GM12878 (cell line): ENCODE measurements at regions not wholly inside any gene's neighbourhood (a gene's known extent, or its start where the extent isn't known, plus 50 kb on each side); places are given as distances from the start of the nearest gene placed in this dataset.

Source experiments
- ATAC-seq: fragments of 200-7000 bp; cut with Tn5 transposase; 3 replicates; pipeline ENCODE4 v1.9.1; 2020; ENCODE audit warnings: mild to moderate bottlenecking, moderate library complexity
- BruUV-seq: library from RNA; stranded (reverse); fragments of 400-500 nt; replicated peaks from 2 replicates; lab custom pipeline; 2021; lab: Mats Ljungman, UMichigan
- CTCF ChIA-PET: fragments of 300-600 bp; sonication (Branson Sonifier 250); formaldehyde crosslinking; extraction: SDS; loops from one replicate; lab custom pipeline; 2021; ENCODE audit warnings: inconsistent platforms; lab: Yijun Ruan, JAX
- POLR2A ChIA-PET: fragments of 350-600 bp; formaldehyde crosslinking; extraction: SDS; loops from one replicate; lab custom pipeline; 2021; ENCODE audit warnings: inconsistent platforms; lab: Charles Lee
- RAD21 ChIA-PET: fragments of 300-600 bp; sonication (Branson Sonifier 250); formaldehyde crosslinking; loops from one replicate; lab custom pipeline; 2023; ENCODE audit warnings: antibody characterized with exemption; ENCODE audit not compliant: unreplicated experiment; lab: Charles Lee
- SMC1A ChIA-PET: fragments of 300-600 bp; sonication (Branson Sonifier 250); formaldehyde crosslinking; loops from one replicate; lab custom pipeline; 2023; ENCODE audit not compliant: unreplicated experiment, uncharacterized antibody; lab: Charles Lee
- DNase-seq: peaks from one replicate; pipeline ENCODE4 v3.0.0-alpha.2; 2011; ENCODE audit warnings: low read depth, low spot score
- FAIRE-seq: peaks from 3 replicates; lab custom pipeline; 2011; peaks lifted over from hg19 to GRCh38; lab: Jason Lieb, UNC
- H2AFZ ChIP-seq: 2 replicates; pipeline ENCODE4 v1.6.0; 2011; ENCODE audit warnings: low read depth, low read length, control low read depth; ENCODE audit not compliant: control insufficient read depth
- H3K27ac ChIP-seq: 2 replicates; pipeline ENCODE4 v1.5.1; 2011; ENCODE audit warnings: control low read depth; ENCODE audit not compliant: control insufficient read depth, insufficient read depth
- H3K27me3 ChIP-seq, 2 experiments: replicated peaks in 1 of 2; 2 replicates each; pipeline versions ENCODE4 v1.6.0 to v1.6.1; 2011; ENCODE audit warnings: low read length in 1 of 2; ENCODE audit not compliant: control insufficient read depth in 2 of 2, insufficient read depth in 2 of 2
- H3K36me3 ChIP-seq, 2 experiments: 2 replicates each; pipeline ENCODE4 v1.5.1; 2011; ENCODE audit warnings: low read length in 1 of 2; ENCODE audit not compliant: control insufficient read depth in 2 of 2, insufficient read depth in 2 of 2
- H3K4me1 ChIP-seq: 2 replicates; pipeline ENCODE4 v1.6.1; 2011; ENCODE audit warnings: mild to moderate bottlenecking, low read length, moderate library complexity, mixed read lengths; ENCODE audit not compliant: control insufficient read depth, insufficient read depth
- H3K4me2 ChIP-seq: 2 replicates; pipeline ENCODE4 v1.6.0; 2011; ENCODE audit warnings: control low read depth; ENCODE audit not compliant: control insufficient read depth, insufficient read depth
- H3K4me3 ChIP-seq: fragments of 200-600 bp; sonication (generic); 2 replicates; pipeline ENCODE4 v1.5.1; 2016
- H3K79me2 ChIP-seq: 2 replicates; pipeline ENCODE4 v1.6.0; 2011; ENCODE audit warnings: low read length; ENCODE audit not compliant: control insufficient read depth, insufficient read depth
- H3K9ac ChIP-seq: 2 replicates; pipeline ENCODE4 v1.8.0; 2011; ENCODE audit warnings: low read length, control low read depth, mixed read lengths; ENCODE audit not compliant: control insufficient read depth, insufficient read depth
- H3K9me3 ChIP-seq: replicated peaks from 3 replicates; pipeline ENCODE4 v1.5.1; 2011; ENCODE audit warnings: mild to moderate bottlenecking, low read length; ENCODE audit not compliant: control insufficient read depth, insufficient read depth
- H4K20me1 ChIP-seq: 2 replicates; pipeline ENCODE4 v1.6.0; 2011; ENCODE audit not compliant: control insufficient read depth, insufficient read depth
- ATF2 ChIP-seq: IDR thresholded peaks from 2 replicates; pipeline ENCODE4 v1.6.1; 2012; ENCODE audit warnings: low read length, inconsistent platforms
- BCL3 ChIP-seq: IDR thresholded peaks from 2 replicates; pipeline ENCODE4 v1.6.1; 2011; ENCODE audit warnings: borderline replicate concordance, low read depth, mild to moderate bottlenecking, moderate library complexity, low read length; ENCODE audit not compliant: insufficient read depth, poor library complexity, severe bottlenecking
- CBX5 ChIP-seq: sonication (generic); IDR thresholded peaks from 2 replicates; pipeline ENCODE4 v1.6.1; 2016; ENCODE audit warnings: low read depth, moderate library complexity, mild to moderate bottlenecking, inconsistent platforms
- DPF2 ChIP-seq: fragments of 450-650 bp; IDR thresholded peaks from 2 replicates; pipeline ENCODE4 v1.6.1; 2017; ENCODE audit warnings: mild to moderate bottlenecking
- E2F8 ChIP-seq: fragments of 450-650 bp; IDR thresholded peaks from 2 replicates; pipeline ENCODE4 v1.6.1; 2018; ENCODE audit warnings: mild to moderate bottlenecking, low read depth, moderate library complexity; ENCODE audit not compliant: partially characterized antibody
- EZH2 ChIP-seq: IDR thresholded peaks from 2 replicates; pipeline ENCODE4 v1.6.1; 2012; ENCODE audit warnings: low read depth, mild to moderate bottlenecking, control low read depth, inconsistent platforms, low read length, borderline replicate concordance; ENCODE audit not compliant: control insufficient read depth
- FOS ChIP-seq: IDR thresholded peaks from 3 replicates; pipeline ENCODE4 v1.6.1; 2011; ENCODE audit warnings: borderline replicate concordance; ENCODE audit not compliant: insufficient read length; ENCODE audit errors: extremely low read depth
- FOXM1 ChIP-seq: IDR thresholded peaks from 2 replicates; pipeline ENCODE4 v1.6.1; 2012; ENCODE audit warnings: low read depth, mild to moderate bottlenecking, inconsistent platforms, low read length, moderate library complexity
- HDGF ChIP-seq: fragments of 450-650 bp; IDR thresholded peaks from 2 replicates; pipeline ENCODE4 v1.6.1; 2016; ENCODE audit warnings: antibody characterized with exemption
- JUND ChIP-seq: IDR thresholded peaks from 2 replicates; pipeline ENCODE4 v1.6.1; 2012; ENCODE audit warnings: low read depth, mild to moderate bottlenecking, low read length, improper control_type of control experiment, moderate library complexity
- MEF2B ChIP-seq: fragments of 450-650 bp; IDR thresholded peaks from 2 replicates; pipeline ENCODE4 v1.6.1; 2018; ENCODE audit warnings: mild to moderate bottlenecking, moderate library complexity; ENCODE audit not compliant: partially characterized antibody, poor library complexity, severe bottlenecking
- MYB ChIP-seq: fragments of 150-350 bp; IDR thresholded peaks from 2 replicates; pipeline ENCODE4 v1.6.1; 2014; ENCODE audit warnings: mild to moderate bottlenecking, low read depth, low read length, borderline replicate concordance
- NKRF ChIP-seq: fragments of 450-650 bp; conservative IDR thresholded peaks from 2 replicates; pipeline ENCODE4 v1.6.1; 2017; ENCODE audit warnings: mild to moderate bottlenecking, moderate library complexity
- PBX3 ChIP-seq: IDR thresholded peaks from 2 replicates; pipeline ENCODE4 v1.6.1; 2011; ENCODE audit warnings: mild to moderate bottlenecking, low read depth, low read length, moderate library complexity; ENCODE audit not compliant: insufficient replicate concordance
- RAD51 ChIP-seq: fragments of 450-650 bp; IDR thresholded peaks from 2 replicates; pipeline ENCODE4 v1.6.1; 2016; ENCODE audit warnings: moderate library complexity, mild to moderate bottlenecking, inconsistent platforms
- SIX5 ChIP-seq: IDR thresholded peaks from 2 replicates; pipeline ENCODE4 v1.6.1; 2011; ENCODE audit warnings: mild to moderate bottlenecking, low read depth, low read length, moderate library complexity; ENCODE audit not compliant: severe bottlenecking
- WGBS: methylation state at CpG from one replicate; pipeline ENCODE4 v1.1.6; 2016; ENCODE audit warnings: low lambda C conversion rate; ENCODE audit not compliant: insufficient replicate concordance, insufficient coverage; ENCODE audit errors: missing lambda C conversion rate; 5-methylcytosine and 5-hydroxymethylcytosine counted together
- in situ Hi-C: fragments of 300-500 bp; cut with MboI; formaldehyde crosslinking; loops from 9 replicates; pipeline ENCODE4 v1.14.3; 2018; ENCODE audit warnings: mixed read lengths
- intact Hi-C: fragments of 100-400 bp; cut with micrococcal nuclease; formaldehyde crosslinking; loops from one replicate; pipeline ENCODE4 v1.14.2; 2022; ENCODE audit not compliant: unreplicated experiment

GRCh38 chr2:23093513-23093912 is 291.5 kb upstream of the KLHL29 start:
- ATAC-seq (no peak), DNase-seq (no peak), FAIRE-seq (no peak)
- POLR2A ChIA-PET = no interaction called here
- intact Hi-C loops (no loop called here), in situ Hi-C loops (no loop called here)
- no peaks in the 10 kb centered on the region for H3K36me3 ChIP-seq
- H3K27ac ChIP-seq = no peak overlapping the region
- H3K27me3 ChIP-seq = no peaks in the 10 kb centered on the region; a peak in 1 of 4 replicates
- H3K9ac ChIP-seq = no peak overlapping the region
- no peaks in the 10 kb centered on the region for H3K9me3 ChIP-seq
- H2AFZ ChIP-seq = no peak overlapping the region
- H4K20me1 ChIP-seq = no peaks in the 10 kb centered on the region
- no peaks in the 10 kb centered on the region for H3K4me1 ChIP-seq
- RAD21 ChIA-PET = no interaction called here
- no peak overlapping the region for H3K4me2 ChIP-seq
- no TSS peak for BruUV-seq
- no peaks in the 10 kb centered on the region for H3K79me2 ChIP-seq
- no peak overlapping the region for H3K4me3 ChIP-seq
- CTCF ChIA-PET = no interaction called here
- SMC1A ChIA-PET = no interaction called here
- 5% methylated on average over 1 of the region's 1 CpG for WGBS
- TF ChIP-seq CBX5 = no peak
- TF ChIP-seq JUND = no peak
- no peak for TF ChIP-seq MEF2B
- TF ChIP-seq DPF2 = no peak
- TF ChIP-seq NKRF = no peak
- no peak for TF ChIP-seq SIX5
- no peak for TF ChIP-seq EZH2
- TF ChIP-seq ATF2 = no peak
- no peak for TF ChIP-seq HDGF
- no peak for TF ChIP-seq MYB
- no peak for TF ChIP-seq FOS
- TF ChIP-seq RAD51 = no peak
- no peak for TF ChIP-seq PBX3
- no peak for TF ChIP-seq BCL3
- TF ChIP-seq E2F8 = no peak
- TF ChIP-seq FOXM1 = no peak
